ENCODE measurements at regions not wholly inside any gene's neighbourhood (a gene's known extent, or its start where the extent isn't known, plus 50 kb on each side); places are given as distances from the start of the nearest gene placed in this dataset.
A peak's percentile ranks its signal among the peaks of the same experiment; 100 is the strongest.

- no peaks in the 10 kb centered on the region for H3K27me3 ChIP-seq (replicated peaks; ENCODE audit: insufficient read depth, low read length)
- H3K4me2 ChIP-seq (ENCODE audit: low read depth, low read length), result peak overlapping the region; percentile 76
- peaks cover 17% of the 10 kb centered on the region for H3F3A ChIP-seq (ENCODE audit: insufficient read depth, low read length)
- H3K9me2 ChIP-seq (replicated peaks; ENCODE audit: insufficient read depth, low read length), result no peaks in the 10 kb centered on the region
- H3K9ac ChIP-seq (ENCODE audit: low read length), result peak overlapping the region; percentile 60
- H3K27ac ChIP-seq (ENCODE audit: low read length), result peak overlapping the region; percentile 71
- no peaks in the 10 kb centered on the region for H4K20me1 ChIP-seq (ENCODE audit: insufficient read depth, low read length)
- no peaks in the 10 kb centered on the region for H3K36me3 ChIP-seq (replicated peaks; ENCODE audit: insufficient read depth, low read length)
- no peaks in the 10 kb centered on the region for H3K79me2 ChIP-seq (ENCODE audit: low read length)
- no peak for TF ChIP-seq EZH2phosphoT487 (IDR thresholded peaks at IDR 0.05; ENCODE audit: low read length)
- TF ChIP-seq CTCF (IDR thresholded peaks at IDR 0.05; ENCODE audit: low read length), result peak; percentile 92
- no peak for TF ChIP-seq EZH2 (optimal IDR thresholded peaks at IDR 0.05; ENCODE audit: low read depth, low read length)
- peak; percentile 68 for DNase-seq
- H3K4me3 ChIP-seq (ENCODE audit: low read length), result peak overlapping the region; percentile 37
- peak overlapping the region; percentile 37 for H2AFZ ChIP-seq (ENCODE audit: low read length)
- peaks cover 50% of the 10 kb centered on the region for H3K4me1 ChIP-seq (ENCODE audit: low read length)
- no peaks in the 10 kb centered on the region for H3K9me3 ChIP-seq (replicated peaks; ENCODE audit: insufficient read depth, low read length)
These were observed 452.1 kb upstream of the KCNMB2 start for GRCh38 chr3:178083906-178084866.

DNA sequence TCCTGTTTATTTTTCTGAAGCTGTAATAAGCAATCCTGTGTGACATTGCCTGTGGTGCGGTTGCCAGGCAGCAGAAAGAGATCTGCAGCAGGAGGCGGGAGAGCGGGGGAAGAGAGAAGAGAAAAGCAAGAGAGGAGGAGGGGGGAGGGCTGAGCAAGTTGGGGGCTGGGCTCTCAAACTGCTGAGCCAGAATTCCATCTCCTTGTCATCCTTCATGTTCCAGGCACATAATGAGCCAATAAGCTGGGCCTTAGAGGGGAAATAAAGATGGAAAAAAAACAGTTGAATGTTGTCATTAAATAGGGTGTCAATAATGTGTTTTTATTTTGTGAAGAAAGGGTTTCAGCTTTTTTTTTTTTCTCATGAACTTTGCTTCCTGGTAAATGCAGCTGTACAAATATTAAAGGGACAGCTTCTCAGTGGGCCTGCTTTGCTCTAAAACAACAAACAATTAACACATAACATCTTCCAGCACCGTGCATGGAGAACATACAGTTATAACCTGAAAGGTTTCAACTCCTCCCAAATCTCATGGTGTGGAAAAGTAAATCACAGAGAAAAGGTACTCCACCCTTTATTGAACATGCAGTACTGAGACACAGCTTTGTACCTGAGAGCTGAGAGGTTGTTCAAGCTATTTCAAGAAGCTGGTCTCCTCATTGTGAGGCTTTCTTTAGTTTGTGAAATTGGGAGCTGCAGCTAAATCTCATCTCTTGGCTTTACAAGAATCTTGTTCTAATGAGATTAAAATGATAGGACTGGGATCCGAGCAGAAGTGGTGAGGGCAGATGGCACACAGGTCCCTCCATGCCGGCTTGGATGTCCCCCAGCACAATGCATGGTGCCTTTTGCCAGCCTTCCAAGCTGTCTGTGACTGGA is 451.1 kb upstream of the KCNMB2 start:
- no peak for TF ChIP-seq EZH2phosphoT487 (IDR thresholded peaks at IDR 0.05; ENCODE audit: low read length)
- TF ChIP-seq CTCF (IDR thresholded peaks at IDR 0.05; ENCODE audit: low read length), result no peak
- TF ChIP-seq EZH2 (optimal IDR thresholded peaks at IDR 0.05; ENCODE audit: low read depth, low read length), result no peak
- Histone ChIP-seq H3K9me3 (replicated peaks; ENCODE audit: insufficient read depth, low read length) (no peaks in the 10 kb centered on the region), H3K36me3 (replicated peaks; ENCODE audit: insufficient read depth, low read length) (no peaks in the 10 kb centered on the region), H3F3A (ENCODE audit: insufficient read depth, low read length) (peaks cover 12% of the 10 kb centered on the region), H3K79me2 (ENCODE audit: low read length) (no peaks in the 10 kb centered on the region), H3K9me2 (replicated peaks; ENCODE audit: insufficient read depth, low read length) (no peaks in the 10 kb centered on the region), H3K4me3 (ENCODE audit: low read length) (peak overlapping the region; percentile 37), H3K4me2 (ENCODE audit: low read depth, low read length) (peak overlapping the region; percentile 76), H3K9ac (ENCODE audit: low read length) (peak overlapping the region; percentile 60), H3K4me1 (ENCODE audit: low read length) (peaks cover 40% of the 10 kb centered on the region), H3K27ac (ENCODE audit: low read length) (peak overlapping the region; percentile 71), H3K27me3 (replicated peaks; ENCODE audit: insufficient read depth, low read length) (no peaks in the 10 kb centered on the region), H2AFZ (ENCODE audit: low read length) (peak overlapping the region; percentile 37), H4K20me1 (ENCODE audit: insufficient read depth, low read length) (no peaks in the 10 kb centered on the region)
- DNase-seq, result peak; percentile 91

GRCh38 chr3:178085817-178086123 is 450.5 kb upstream of the KCNMB2 start:
- H3K4me1 ChIP-seq (ENCODE audit: low read length), result peaks cover 35% of the 10 kb centered on the region
- peak overlapping the region; percentile 60 for H3K9ac ChIP-seq (ENCODE audit: low read length)
- no peaks in the 10 kb centered on the region for H3K36me3 ChIP-seq (replicated peaks; ENCODE audit: insufficient read depth, low read length)
- H3K27me3 ChIP-seq (replicated peaks; ENCODE audit: insufficient read depth, low read length), result no peaks in the 10 kb centered on the region
- no peaks in the 10 kb centered on the region for H4K20me1 ChIP-seq (ENCODE audit: insufficient read depth, low read length)
- H3K79me2 ChIP-seq (ENCODE audit: low read length), result no peaks in the 10 kb centered on the region
- H3F3A ChIP-seq (ENCODE audit: insufficient read depth, low read length), result peaks cover 11% of the 10 kb centered on the region
- TF ChIP-seq CTCF (IDR thresholded peaks at IDR 0.05; ENCODE audit: low read length) (no peak), EZH2phosphoT487 (IDR thresholded peaks at IDR 0.05; ENCODE audit: low read length) (no peak), EZH2 (optimal IDR thresholded peaks at IDR 0.05; ENCODE audit: low read depth, low read length) (no peak)
- no peaks in the 10 kb centered on the region for H3K9me2 ChIP-seq (replicated peaks; ENCODE audit: insufficient read depth, low read length)
- H3K9me3 ChIP-seq (replicated peaks; ENCODE audit: insufficient read depth, low read length), result no peaks in the 10 kb centered on the region
- peak overlapping the region; percentile 37 for H2AFZ ChIP-seq (ENCODE audit: low read length)
- DNase-seq, result no peak
- peak overlapping the region; percentile 71 for H3K27ac ChIP-seq (ENCODE audit: low read length)
- H3K4me3 ChIP-seq (ENCODE audit: low read length), result no peak overlapping the region
- peak overlapping the region; percentile 76 for H3K4me2 ChIP-seq (ENCODE audit: low read depth, low read length)

All from MM.1S (cell line).